ENCODE measurements at regions not wholly inside any gene's neighbourhood (a gene's known extent, or its start where the extent isn't known, plus 50 kb on each side); places are given as distances from the start of the nearest gene placed in this dataset.
"Not testable (repeated sequence)": the region's sequence is repeated elsewhere in the genome, so short reads cannot be mapped to it uniquely, and the experiment has no call there.

GRCh38 chr4:138347561-138347960 lies 105.4 kb upstream of the SLC7A11 start:
- no peak for DNase-seq

GRCh38 chr4:138344851-138345250 lies 102.7 kb upstream of the SLC7A11 start:
- DNase-seq, result no peak

- no peak for DNase-seq
Observed at GRCh38 chr4:138344054-138344453, 101.9 kb upstream of the SLC7A11 start.

GRCh38 chr4:138341739-138342415 lies 99.7 kb upstream of the SLC7A11 start:
- DNase-seq, result no peak

- no peak for DNase-seq
Observed at GRCh38 chr4:138338840-138339239, 96.7 kb upstream of the SLC7A11 start.

- not testable (repeated sequence) for DNase-seq
Observed at GRCh38 chr4:138338222-138338621, 96.1 kb upstream of the SLC7A11 start.

GRCh38 chr4:138334346-138335016 lies 92.3 kb upstream of the SLC7A11 start:
- DNase-seq, result no peak

GRCh38 chr4:138332415-138332814 lies 90.3 kb upstream of the SLC7A11 start:
- DNase-seq, result not testable (repeated sequence)

- no peak for DNase-seq
Observed at GRCh38 chr4:138330531-138330930, 88.4 kb upstream of the SLC7A11 start.

GRCh38 chr4:138329506-138330070 lies 87.4 kb upstream of the SLC7A11 start:
- no peak for DNase-seq

GRCh38 chr4:138327338-138327737 lies 85.2 kb upstream of the SLC7A11 start:
- DNase-seq, result no peak

GRCh38 chr4:138320831-138321230 lies 78.7 kb upstream of the SLC7A11 start:
- DNase-seq, result no peak

- DNase-seq, result no peak
Observed at GRCh38 chr4:138320030-138320429, 77.9 kb upstream of the SLC7A11 start.

- DNase-seq, result no peak
Observed at GRCh38 chr4:138317175-138317748, 75.1 kb upstream of the SLC7A11 start.

GRCh38 chr4:138312536-138312911 lies 70.4 kb upstream of the SLC7A11 start:
- DNase-seq, result no peak

- no peak for DNase-seq
Observed at GRCh38 chr4:138311771-138312535, 69.8 kb upstream of the SLC7A11 start.

GRCh38 chr4:138310991-138311390 lies 68.8 kb upstream of the SLC7A11 start:
- no peak for DNase-seq

- no peak for DNase-seq
Observed at GRCh38 chr4:138310498-138310897, 68.3 kb upstream of the SLC7A11 start.

- no peak for DNase-seq
Observed at GRCh38 chr4:138308356-138308755, 66.2 kb upstream of the SLC7A11 start.

- no peak for DNase-seq
Observed at GRCh38 chr4:138307319-138307718, 65.2 kb upstream of the SLC7A11 start.

GRCh38 chr4:138305050-138305449 lies 62.9 kb upstream of the SLC7A11 start:
- DNase-seq, result no peak

- no peak for DNase-seq
Observed at GRCh38 chr4:138301536-138301935, 59.4 kb upstream of the SLC7A11 start.

- DNase-seq, result no peak
Observed at GRCh38 chr4:138300616-138301015, 58.5 kb upstream of the SLC7A11 start.

All from effector CD8-positive, alpha-beta T cell (primary cell).